GM23338 (cell line): ENCODE measurements at regions not wholly inside any gene's neighbourhood (a gene's known extent, or its start where the extent isn't known, plus 50 kb on each side); places are given as distances from the start of the nearest gene placed in this dataset.

Experiments
- ATAC-seq: fragments of 200-7000 bp; cut with Tn5 transposase; 3 replicates; pipeline ENCODE4 v1.9.1; 2020
- DNase-seq: peaks from one replicate; pipeline ENCODE4 v3.0.0-alpha.2; 2015; ENCODE audit warnings: low spot score
- H2AFZ ChIP-seq: fragments of 200-600 bp; sonication (generic); 2 replicates; pipeline ENCODE4 v1.8.0; 2016; ENCODE audit warnings: antibody characterized with exemption, mild to moderate bottlenecking, moderate library complexity
- H3F3A ChIP-seq: fragments of 200-600 bp; sonication (generic); replicated peaks from 2 replicates; pipeline ENCODE4 v1.8.0; 2017; ENCODE audit warnings: antibody characterized with exemption, mixed run types, low read depth
- H3K27ac ChIP-seq: fragments of 200-600 bp; sonication (generic); 2 replicates; pipeline ENCODE4 v1.6.1; 2016; ENCODE audit warnings: low read depth
- H3K27me3 ChIP-seq: fragments of 200-600 bp; sonication (generic); 2 replicates; pipeline ENCODE4 v1.8.0; 2016; ENCODE audit warnings: mild to moderate bottlenecking, mixed run types, moderate library complexity; ENCODE audit not compliant: insufficient read depth
- H3K36me3 ChIP-seq: fragments of 200-600 bp; sonication (generic); 2 replicates; pipeline ENCODE4 v1.8.0; 2016; ENCODE audit warnings: mild to moderate bottlenecking; ENCODE audit not compliant: insufficient read depth
- H3K4me1 ChIP-seq: fragments of 200-600 bp; sonication (generic); 2 replicates; pipeline ENCODE4 v1.8.0; 2016; ENCODE audit warnings: mild to moderate bottlenecking, moderate library complexity; ENCODE audit not compliant: insufficient read depth
- H3K4me2 ChIP-seq: fragments of 200-600 bp; sonication (generic); 2 replicates; pipeline ENCODE4 v1.7.1; 2017; ENCODE audit warnings: mixed run types
- H3K4me3 ChIP-seq: fragments of 200-600 bp; sonication (generic); 2 replicates; pipeline ENCODE4 v1.6.1; 2016; ENCODE audit warnings: mixed run types
- H3K79me2 ChIP-seq: fragments of 200-600 bp; sonication (generic); replicated peaks from 2 replicates; pipeline ENCODE4 v1.8.0; 2017; ENCODE audit warnings: mild to moderate bottlenecking; ENCODE audit not compliant: insufficient read depth
- H3K9me2 ChIP-seq: fragments of 200-600 bp; sonication (generic); 2 replicates; pipeline ENCODE4 v1.8.0; 2017; ENCODE audit not compliant: insufficient read depth
- H4K20me1 ChIP-seq: fragments of 200-600 bp; sonication (generic); replicated peaks from 2 replicates; pipeline ENCODE4 v1.8.0; 2017; ENCODE audit warnings: mild to moderate bottlenecking; ENCODE audit not compliant: insufficient read depth
- H3K27ac Mint-ChIP-seq: 2 replicates; pipeline ENCODE4 v1.8.0; 2020; ENCODE audit warnings: inconsistent platforms, mild to moderate bottlenecking, moderate library complexity, mixed read lengths
- H3K27me3 Mint-ChIP-seq: 3 replicates; pipeline ENCODE4 v1.8.0; 2022; ENCODE audit warnings: low read depth, mild to moderate bottlenecking, moderate library complexity, mixed read lengths, inconsistent platforms; ENCODE audit not compliant: insufficient read depth, poor library complexity
- H3K36me3 Mint-ChIP-seq: 3 replicates; pipeline ENCODE4 v1.8.0; 2021; ENCODE audit warnings: low read depth, mild to moderate bottlenecking, inconsistent platforms, moderate library complexity, mixed read lengths
- H3K4me1 Mint-ChIP-seq: 3 replicates; pipeline ENCODE4 v1.8.0; 2020; ENCODE audit warnings: mild to moderate bottlenecking, inconsistent platforms, mixed read lengths
- H3K4me3 Mint-ChIP-seq: 3 replicates; pipeline ENCODE4 v1.8.0; 2021; ENCODE audit warnings: moderate library complexity, mild to moderate bottlenecking, inconsistent platforms, mixed read lengths
- H3K9me3 Mint-ChIP-seq: 3 replicates; pipeline ENCODE4 v1.8.0; 2020; ENCODE audit warnings: moderate library complexity, mild to moderate bottlenecking, inconsistent platforms, mixed read lengths
- CREB1 ChIP-seq: fragments of 250-450 bp; sonication (Bioruptor Pico); IDR thresholded peaks from 2 replicates; pipeline ENCODE4 v1.5.0; 2020; ENCODE audit warnings: low read depth, mild to moderate bottlenecking, moderate library complexity
- EZH2 ChIP-seq: fragments of 200-600 bp; sonication (generic); IDR thresholded peaks from one replicate; pipeline ENCODE4 v1.8.0; 2017; ENCODE audit warnings: antibody characterized with exemption, mild to moderate bottlenecking, low read depth; ENCODE audit not compliant: unreplicated experiment
- EZH2phosphoT487 ChIP-seq: fragments of 200-600 bp; sonication (generic); IDR thresholded peaks from one replicate; pipeline ENCODE4 v1.8.1; 2018; ENCODE audit warnings: antibody characterized with exemption; ENCODE audit not compliant: unreplicated experiment
- NANOG ChIP-seq: IDR thresholded peaks from 2 replicates; pipeline ENCODE4 v1.6.1; 2016; ENCODE audit warnings: antibody characterized with exemption, borderline replicate concordance
- POLR2AphosphoS5 ChIP-seq: IDR thresholded peaks from 2 replicates; pipeline ENCODE4 v1.6.1; 2016; ENCODE audit warnings: antibody characterized with exemption, low read depth
- STAT1 ChIP-seq: IDR thresholded peaks from one replicate; pipeline ENCODE4 v1.6.1; 2016; ENCODE audit warnings: antibody characterized with exemption; ENCODE audit not compliant: unreplicated experiment
- ZNF331 ChIP-seq: fragments of 250-450 bp; sonication (Bioruptor Pico); IDR thresholded peaks from 2 replicates; pipeline ENCODE4 v1.5.0; 2020; ENCODE audit warnings: low read depth, mild to moderate bottlenecking, moderate library complexity
- TF ChIP-seq, protein P1 (sequence below), 2 experiments: fragments of 200-600 bp in 1 of 2; sonication (generic) in 1 of 2; conservative IDR thresholded peaks; 2 replicates each; pipeline versions ENCODE4 v1.5.1 to v1.6.1; 2016 to 2017; ENCODE audit warnings: antibody characterized with exemption in 2 of 2, low read depth in 2 of 2, mild to moderate bottlenecking in 2 of 2, moderate library complexity in 1 of 2
- TF ChIP-seq, protein P2 (sequence below): IDR thresholded peaks from one replicate; pipeline ENCODE4 v1.6.1; 2018; ENCODE audit warnings: antibody characterized with exemption; ENCODE audit not compliant: unreplicated experiment
- TF ChIP-seq, protein P3 (sequence below): fragments of 250-450 bp; sonication (Bioruptor Pico); IDR thresholded peaks from 2 replicates; pipeline ENCODE4 v1.5.0; 2020; ENCODE audit warnings: mild to moderate bottlenecking, moderate library complexity

DNA sequence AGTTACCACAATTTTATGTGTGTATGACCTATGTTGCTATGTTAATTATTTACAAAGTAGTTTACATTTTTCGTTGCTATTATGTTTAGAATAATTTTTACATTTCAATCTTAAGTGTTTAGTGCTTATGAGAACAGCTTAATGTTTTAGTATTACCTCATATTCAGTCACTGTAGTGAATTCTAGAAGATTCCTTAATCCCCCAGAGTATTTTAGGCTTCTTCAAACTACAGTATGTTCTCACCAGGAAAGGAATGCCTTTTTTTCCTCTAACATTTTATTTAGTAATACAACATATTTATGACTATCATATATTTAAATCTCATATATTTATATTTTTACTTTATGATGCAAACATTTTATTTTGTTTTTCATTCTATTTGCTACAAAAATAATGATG lies 612.1 kb upstream of the KLHL1 start (continued):
- TF ChIP-seq, protein P1, sequence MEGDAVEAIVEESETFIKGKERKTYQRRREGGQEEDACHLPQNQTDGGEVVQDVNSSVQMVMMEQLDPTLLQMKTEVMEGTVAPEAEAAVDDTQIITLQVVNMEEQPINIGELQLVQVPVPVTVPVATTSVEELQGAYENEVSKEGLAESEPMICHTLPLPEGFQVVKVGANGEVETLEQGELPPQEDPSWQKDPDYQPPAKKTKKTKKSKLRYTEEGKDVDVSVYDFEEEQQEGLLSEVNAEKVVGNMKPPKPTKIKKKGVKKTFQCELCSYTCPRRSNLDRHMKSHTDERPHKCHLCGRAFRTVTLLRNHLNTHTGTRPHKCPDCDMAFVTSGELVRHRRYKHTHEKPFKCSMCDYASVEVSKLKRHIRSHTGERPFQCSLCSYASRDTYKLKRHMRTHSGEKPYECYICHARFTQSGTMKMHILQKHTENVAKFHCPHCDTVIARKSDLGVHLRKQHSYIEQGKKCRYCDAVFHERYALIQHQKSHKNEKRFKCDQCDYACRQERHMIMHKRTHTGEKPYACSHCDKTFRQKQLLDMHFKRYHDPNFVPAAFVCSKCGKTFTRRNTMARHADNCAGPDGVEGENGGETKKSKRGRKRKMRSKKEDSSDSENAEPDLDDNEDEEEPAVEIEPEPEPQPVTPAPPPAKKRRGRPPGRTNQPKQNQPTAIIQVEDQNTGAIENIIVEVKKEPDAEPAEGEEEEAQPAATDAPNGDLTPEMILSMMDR (conservative IDR thresholded peaks at IDR 0.05; ENCODE audit: low read depth in 2 of 2), result no peak
- TF ChIP-seq CREB1 (CRISPR knock-in tag), result no peak
- no peak for TF ChIP-seq POLR2AphosphoS5
- TF ChIP-seq ZNF331 (CRISPR knock-in tag), result no peak

DNA sequence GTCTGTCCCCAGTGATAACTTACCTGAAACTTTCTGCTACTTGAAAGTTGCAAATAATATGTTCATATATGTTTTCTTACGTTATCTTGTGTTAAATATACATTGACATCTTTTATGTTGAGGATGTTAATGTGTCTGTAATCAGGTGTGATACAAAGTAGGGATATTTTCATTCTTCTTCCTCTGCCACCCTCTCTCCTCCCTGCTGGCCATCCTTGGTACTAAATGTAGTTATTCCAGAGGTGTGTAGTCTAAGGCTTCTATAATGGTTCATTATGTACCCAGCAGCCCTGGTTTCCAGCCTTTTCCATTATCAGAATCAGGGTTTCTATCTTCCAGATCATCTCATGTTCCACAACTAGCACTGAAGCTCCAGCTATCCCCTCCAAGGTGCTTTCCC lies 606.7 kb upstream of the KLHL1 start:
- H3F3A ChIP-seq, result no peaks in the 10 kb centered on the region
- H3K4me1 ChIP-seq, result no peaks in the 10 kb centered on the region
- no peaks in the 10 kb centered on the region for H3K27me3 ChIP-seq
- Mint-ChIP-seq H3K27ac (no peak overlapping the region), H3K27me3 (no peaks in the 10 kb centered on the region), H3K9me3 (no peaks in the 10 kb centered on the region), H3K4me1 (no peaks in the 10 kb centered on the region; the same call in 2 of the 3 replicates), H3K36me3 (no peaks in the 10 kb centered on the region), H3K4me3 (no peak overlapping the region)
- H2AFZ ChIP-seq, result no peak overlapping the region
- no peak overlapping the region for H3K4me2 ChIP-seq
- no peaks in the 10 kb centered on the region for H3K36me3 ChIP-seq
- ATAC-seq (peak; percentile 29; the same call in 1 of the 3 replicates), DNase-seq (peak; percentile 21)
- H3K9me2 ChIP-seq, result peaks cover 8% of the 10 kb centered on the region; the same call in 1 of the 2 replicates
- H3K79me2 ChIP-seq, result no peaks in the 10 kb centered on the region
- no peak for TF ChIP-seq STAT1
- TF ChIP-seq NANOG, result no peak
- TF ChIP-seq, protein P2, sequence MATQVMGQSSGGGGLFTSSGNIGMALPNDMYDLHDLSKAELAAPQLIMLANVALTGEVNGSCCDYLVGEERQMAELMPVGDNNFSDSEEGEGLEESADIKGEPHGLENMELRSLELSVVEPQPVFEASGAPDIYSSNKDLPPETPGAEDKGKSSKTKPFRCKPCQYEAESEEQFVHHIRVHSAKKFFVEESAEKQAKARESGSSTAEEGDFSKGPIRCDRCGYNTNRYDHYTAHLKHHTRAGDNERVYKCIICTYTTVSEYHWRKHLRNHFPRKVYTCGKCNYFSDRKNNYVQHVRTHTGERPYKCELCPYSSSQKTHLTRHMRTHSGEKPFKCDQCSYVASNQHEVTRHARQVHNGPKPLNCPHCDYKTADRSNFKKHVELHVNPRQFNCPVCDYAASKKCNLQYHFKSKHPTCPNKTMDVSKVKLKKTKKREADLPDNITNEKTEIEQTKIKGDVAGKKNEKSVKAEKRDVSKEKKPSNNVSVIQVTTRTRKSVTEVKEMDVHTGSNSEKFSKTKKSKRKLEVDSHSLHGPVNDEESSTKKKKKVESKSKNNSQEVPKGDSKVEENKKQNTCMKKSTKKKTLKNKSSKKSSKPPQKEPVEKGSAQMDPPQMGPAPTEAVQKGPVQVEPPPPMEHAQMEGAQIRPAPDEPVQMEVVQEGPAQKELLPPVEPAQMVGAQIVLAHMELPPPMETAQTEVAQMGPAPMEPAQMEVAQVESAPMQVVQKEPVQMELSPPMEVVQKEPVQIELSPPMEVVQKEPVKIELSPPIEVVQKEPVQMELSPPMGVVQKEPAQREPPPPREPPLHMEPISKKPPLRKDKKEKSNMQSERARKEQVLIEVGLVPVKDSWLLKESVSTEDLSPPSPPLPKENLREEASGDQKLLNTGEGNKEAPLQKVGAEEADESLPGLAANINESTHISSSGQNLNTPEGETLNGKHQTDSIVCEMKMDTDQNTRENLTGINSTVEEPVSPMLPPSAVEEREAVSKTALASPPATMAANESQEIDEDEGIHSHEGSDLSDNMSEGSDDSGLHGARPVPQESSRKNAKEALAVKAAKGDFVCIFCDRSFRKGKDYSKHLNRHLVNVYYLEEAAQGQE, result no peak
- TF ChIP-seq EZH2phosphoT487, result no peak
- no peak for TF ChIP-seq EZH2
- no peak for TF ChIP-seq CREB1 (CRISPR knock-in tag)
- TF ChIP-seq, protein P3, sequence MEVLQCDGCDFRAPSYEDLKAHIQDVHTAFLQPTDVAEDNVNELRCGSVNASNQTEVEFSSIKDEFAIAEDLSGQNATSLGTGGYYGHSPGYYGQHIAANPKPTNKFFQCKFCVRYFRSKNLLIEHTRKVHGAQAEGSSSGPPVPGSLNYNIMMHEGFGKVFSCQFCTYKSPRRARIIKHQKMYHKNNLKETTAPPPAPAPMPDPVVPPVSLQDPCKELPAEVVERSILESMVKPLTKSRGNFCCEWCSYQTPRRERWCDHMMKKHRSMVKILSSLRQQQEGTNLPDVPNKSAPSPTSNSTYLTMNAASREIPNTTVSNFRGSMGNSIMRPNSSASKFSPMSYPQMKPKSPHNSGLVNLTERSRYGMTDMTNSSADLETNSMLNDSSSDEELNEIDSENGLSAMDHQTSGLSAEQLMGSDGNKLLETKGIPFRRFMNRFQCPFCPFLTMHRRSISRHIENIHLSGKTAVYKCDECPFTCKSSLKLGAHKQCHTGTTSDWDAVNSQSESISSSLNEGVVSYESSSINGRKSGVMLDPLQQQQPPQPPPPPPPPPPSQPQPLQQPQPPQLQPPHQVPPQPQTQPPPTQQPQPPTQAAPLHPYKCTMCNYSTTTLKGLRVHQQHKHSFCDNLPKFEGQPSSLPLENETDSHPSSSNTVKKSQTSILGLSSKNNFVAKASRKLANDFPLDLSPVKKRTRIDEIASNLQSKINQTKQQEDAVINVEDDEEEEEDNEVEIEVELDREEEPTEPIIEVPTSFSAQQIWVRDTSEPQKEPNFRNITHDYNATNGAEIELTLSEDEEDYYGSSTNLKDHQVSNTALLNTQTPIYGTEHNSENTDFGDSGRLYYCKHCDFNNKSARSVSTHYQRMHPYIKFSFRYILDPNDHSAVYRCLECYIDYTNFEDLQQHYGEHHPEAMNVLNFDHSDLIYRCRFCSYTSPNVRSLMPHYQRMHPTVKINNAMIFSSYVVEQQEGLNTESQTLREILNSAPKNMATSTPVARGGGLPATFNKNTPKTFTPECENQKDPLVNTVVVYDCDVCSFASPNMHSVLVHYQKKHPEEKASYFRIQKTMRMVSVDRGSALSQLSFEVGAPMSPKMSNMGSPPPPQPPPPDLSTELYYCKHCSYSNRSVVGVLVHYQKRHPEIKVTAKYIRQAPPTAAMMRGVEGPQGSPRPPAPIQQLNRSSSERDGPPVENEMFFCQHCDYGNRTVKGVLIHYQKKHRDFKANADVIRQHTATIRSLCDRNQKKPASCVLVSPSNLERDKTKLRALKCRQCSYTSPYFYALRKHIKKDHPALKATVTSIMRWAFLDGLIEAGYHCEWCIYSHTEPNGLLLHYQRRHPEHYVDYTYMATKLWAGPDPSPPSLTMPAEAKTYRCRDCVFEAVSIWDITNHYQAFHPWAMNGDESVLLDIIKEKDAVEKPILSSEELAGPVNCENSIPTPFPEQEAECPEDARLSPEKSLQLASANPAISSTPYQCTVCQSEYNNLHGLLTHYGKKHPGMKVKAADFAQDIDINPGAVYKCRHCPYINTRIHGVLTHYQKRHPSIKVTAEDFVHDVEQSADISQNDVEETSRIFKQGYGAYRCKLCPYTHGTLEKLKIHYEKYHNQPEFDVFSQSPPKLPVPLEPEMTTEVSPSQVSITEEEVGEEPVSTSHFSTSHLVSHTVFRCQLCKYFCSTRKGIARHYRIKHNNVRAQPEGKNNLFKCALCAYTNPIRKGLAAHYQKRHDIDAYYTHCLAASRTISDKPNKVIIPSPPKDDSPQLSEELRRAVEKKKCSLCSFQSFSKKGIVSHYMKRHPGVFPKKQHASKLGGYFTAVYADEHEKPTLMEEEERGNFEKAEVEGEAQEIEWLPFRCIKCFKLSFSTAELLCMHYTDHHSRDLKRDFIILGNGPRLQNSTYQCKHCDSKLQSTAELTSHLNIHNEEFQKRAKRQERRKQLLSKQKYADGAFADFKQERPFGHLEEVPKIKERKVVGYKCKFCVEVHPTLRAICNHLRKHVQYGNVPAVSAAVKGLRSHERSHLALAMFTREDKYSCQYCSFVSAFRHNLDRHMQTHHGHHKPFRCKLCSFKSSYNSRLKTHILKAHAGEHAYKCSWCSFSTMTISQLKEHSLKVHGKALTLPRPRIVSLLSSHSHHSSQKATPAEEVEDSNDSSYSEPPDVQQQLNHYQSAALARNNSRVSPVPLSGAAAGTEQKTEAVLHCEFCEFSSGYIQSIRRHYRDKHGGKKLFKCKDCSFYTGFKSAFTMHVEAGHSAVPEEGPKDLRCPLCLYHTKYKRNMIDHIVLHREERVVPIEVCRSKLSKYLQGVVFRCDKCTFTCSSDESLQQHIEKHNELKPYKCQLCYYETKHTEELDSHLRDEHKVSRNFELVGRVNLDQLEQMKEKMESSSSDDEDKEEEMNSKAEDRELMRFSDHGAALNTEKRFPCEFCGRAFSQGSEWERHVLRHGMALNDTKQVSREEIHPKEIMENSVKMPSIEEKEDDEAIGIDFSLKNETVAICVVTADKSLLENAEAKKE (CRISPR knock-in tag), result no peak
- TF ChIP-seq, protein P1 (conservative IDR thresholded peaks at IDR 0.05; ENCODE audit: low read depth in 2 of 2), result peak in 1 of 2 experiments; percentile 32; a peak in 2 of 4 replicates
- H4K20me1 ChIP-seq, result no peaks in the 10 kb centered on the region
- no peak overlapping the region for H3K4me3 ChIP-seq
- no peak overlapping the region for H3K27ac ChIP-seq
